HG02571 (cell line): ENCODE measurements at regions not wholly inside any gene's neighbourhood (a gene's known extent, or its start where the extent isn't known, plus 50 kb on each side); places are given as distances from the start of the nearest gene placed in this dataset.

Source experiments
- ATAC-seq: cut with Tn5 transposase; IDR thresholded peaks from one replicate; pipeline ENCODE4 v1.9.1; 2021; ENCODE audit warnings: mild to moderate bottlenecking, moderate library complexity; ENCODE audit not compliant: unreplicated experiment

DNA sequence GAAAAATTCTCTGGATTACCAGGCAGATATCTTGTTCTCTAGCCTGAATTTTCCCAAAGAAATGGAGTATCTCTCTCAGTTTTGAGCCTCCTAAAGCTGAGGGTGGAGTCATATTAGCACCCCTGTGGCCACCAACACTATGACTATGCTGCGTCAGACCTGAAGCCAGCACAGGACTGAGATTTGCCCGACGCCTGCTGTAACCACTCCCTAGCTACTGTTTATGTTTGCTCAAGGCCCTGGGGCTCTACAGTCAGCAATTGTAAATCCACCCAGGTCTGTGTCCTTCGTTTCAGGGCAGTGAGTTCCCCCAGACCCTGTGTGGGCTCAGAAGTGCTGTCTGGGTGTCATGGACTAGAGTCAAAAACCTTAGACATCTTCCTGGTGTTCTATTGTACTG lies 61.4 kb downstream of the ZXDA start:
- ATAC-seq, result no peak

DNA sequence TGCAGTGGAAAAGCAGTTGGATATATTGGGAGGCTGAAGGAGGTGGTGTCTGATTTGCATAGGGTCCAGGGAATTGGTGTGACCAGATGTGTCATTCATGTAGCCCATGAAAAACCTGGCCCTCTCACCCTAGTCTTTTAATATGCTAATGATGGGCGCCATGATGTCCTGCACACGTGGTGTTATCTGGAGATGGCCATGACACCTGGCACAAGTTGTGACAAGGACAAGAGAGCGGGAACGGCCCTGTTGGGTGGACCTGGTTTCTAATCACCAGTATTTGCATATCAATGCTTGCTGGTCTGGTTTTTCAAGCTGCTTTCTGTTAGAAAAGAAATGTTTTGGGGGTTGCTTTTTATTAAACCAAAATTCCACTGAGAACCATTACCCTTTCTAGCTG lies 87.4 kb downstream of the ZXDA start:
- ATAC-seq, result no peak

GRCh38 chrX:57822398-57822797 lies 87.9 kb downstream of the ZXDA start:
- ATAC-seq, result no peak

GRCh38 chrX:57821703-57822387 lies 88.4 kb downstream of the ZXDA start:
- ATAC-seq, result peak; percentile 82

DNA sequence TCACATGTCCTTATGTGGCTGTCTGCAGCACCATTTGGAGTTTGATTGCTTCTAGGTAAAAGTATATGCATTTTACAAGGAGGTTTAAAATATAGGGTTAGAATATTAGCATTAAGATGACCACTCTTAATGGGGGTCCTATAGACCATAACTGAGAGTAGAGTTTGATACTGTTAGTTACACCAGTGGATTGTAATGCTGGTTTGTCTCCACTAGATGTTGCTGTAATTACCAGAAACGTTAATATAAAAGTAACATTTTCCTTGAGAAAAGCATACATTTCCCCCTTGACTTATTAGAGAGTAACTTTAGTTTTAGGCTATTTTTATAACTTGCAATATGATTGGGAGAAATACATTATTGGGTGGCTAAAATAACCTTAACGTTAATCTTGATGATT lies 93.0 kb downstream of the ZXDA start:
- ATAC-seq, result no peak

GRCh38 chrX:57772637-57773036 lies 92.6 kb upstream of the NLRP2B start:
- ATAC-seq, result no peak

DNA sequence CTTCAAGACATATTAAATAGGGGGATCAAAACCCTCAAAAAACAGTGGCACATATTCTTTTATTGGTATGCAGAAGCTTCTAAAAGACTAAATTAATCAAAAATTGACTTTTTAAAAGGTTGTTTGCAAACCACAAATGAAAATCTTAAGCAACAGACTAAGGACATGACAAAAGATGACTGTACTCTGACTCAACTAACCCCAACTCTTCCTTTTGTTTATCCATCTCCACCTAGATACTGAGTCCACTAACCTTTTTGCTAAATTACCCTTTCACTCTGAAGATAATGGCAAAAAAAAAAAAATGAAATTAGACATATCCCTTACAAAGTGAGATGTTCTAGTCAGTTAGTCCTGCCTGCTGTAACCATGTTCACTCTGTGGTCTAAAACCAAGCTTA lies 91.6 kb upstream of the NLRP2B start:
- no peak for ATAC-seq

GRCh38 chrX:57752866-57753265 lies 72.8 kb upstream of the NLRP2B start:
- ATAC-seq, result no peak

- ATAC-seq, result no peak
Observed at GRCh38 chrX:57741107-57741506, 61.0 kb upstream of the NLRP2B start.

- no peak for ATAC-seq
Observed at GRCh38 chrX:57737881-57738280, 57.8 kb upstream of the NLRP2B start.
